ENCODE measurements at regions not wholly inside any gene's neighbourhood (a gene's known extent, or its start where the extent isn't known, plus 50 kb on each side); places are given as distances from the start of the nearest gene placed in this dataset.

DNA sequence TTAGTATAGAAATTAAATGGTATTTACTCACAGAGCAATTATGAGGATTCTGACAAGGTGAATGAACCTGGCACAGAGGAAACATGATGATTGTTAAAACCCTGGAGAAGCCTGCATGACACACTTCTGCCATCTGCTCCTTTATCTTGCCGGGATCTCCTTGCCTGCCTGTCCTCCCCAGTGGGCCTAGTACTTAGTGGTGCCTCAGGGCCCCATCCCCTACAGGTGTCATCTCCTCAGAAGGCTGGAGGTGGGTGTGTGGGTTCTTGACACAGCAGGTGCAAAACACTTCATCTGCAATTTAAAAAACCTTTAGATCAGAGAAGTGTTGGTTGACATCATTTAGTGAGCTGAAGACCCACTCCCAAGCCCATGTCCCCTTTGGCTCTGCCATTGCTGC is 261.2 kb downstream of the ADRA2A start:
- 80 to 88% (median 85%) methylated on average over 1 of the region's 1 CpG for WGBS, 3 donors
- ATAC-seq: no peak
- no peak for DNase-seq
- H3K27ac ChIP-seq: no peak overlapping the region
- no peaks in the 10 kb centered on the region for H3K9me3 ChIP-seq
- no peaks in the 10 kb centered on the region for H3K27me3 ChIP-seq (ENCODE audit: insufficient read depth in 3 of 3, low read length in 2 of 3)
- no peaks in the 10 kb centered on the region for H3K4me1 ChIP-seq
- no peak overlapping the region for H3K4me3 ChIP-seq
- intact Hi-C loops (cut with DNase I): no loop called here
- TF ChIP-seq, protein P1, sequence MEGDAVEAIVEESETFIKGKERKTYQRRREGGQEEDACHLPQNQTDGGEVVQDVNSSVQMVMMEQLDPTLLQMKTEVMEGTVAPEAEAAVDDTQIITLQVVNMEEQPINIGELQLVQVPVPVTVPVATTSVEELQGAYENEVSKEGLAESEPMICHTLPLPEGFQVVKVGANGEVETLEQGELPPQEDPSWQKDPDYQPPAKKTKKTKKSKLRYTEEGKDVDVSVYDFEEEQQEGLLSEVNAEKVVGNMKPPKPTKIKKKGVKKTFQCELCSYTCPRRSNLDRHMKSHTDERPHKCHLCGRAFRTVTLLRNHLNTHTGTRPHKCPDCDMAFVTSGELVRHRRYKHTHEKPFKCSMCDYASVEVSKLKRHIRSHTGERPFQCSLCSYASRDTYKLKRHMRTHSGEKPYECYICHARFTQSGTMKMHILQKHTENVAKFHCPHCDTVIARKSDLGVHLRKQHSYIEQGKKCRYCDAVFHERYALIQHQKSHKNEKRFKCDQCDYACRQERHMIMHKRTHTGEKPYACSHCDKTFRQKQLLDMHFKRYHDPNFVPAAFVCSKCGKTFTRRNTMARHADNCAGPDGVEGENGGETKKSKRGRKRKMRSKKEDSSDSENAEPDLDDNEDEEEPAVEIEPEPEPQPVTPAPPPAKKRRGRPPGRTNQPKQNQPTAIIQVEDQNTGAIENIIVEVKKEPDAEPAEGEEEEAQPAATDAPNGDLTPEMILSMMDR (IDR thresholded peaks at IDR 0.05): no peak
- H3K36me3 ChIP-seq (ENCODE audit: insufficient read depth in 1 of 2, low read depth in 1 of 2): no peaks in the 10 kb centered on the region

DNA sequence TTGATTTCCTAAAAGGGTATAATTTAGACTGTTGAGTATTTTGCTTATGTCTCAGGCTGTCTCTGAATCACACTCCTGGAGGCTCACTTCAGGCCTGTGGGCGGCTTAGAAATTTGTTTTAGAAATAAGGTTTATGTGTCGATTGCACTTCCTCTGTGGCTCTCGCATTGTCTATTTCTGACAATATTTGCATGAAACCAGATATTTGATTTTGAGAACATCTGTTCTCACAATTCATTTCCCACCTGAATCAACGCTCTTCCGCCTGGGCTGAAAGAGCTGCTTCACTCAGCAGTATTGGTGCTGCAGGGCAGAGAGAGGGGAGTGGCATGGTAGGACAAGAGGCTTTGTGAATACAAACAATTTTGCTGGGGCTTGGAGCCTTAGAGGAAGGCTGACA is 262.0 kb downstream of the ADRA2A start:
- TF ChIP-seq, protein P1 (IDR thresholded peaks at IDR 0.05): no peak
- ATAC-seq (no peak), DNase-seq (no peak)
- no peaks in the 10 kb centered on the region for H3K4me1 ChIP-seq
- H3K4me3 ChIP-seq: no peak overlapping the region
- H3K27me3 ChIP-seq (ENCODE audit: insufficient read depth in 3 of 3, low read length in 2 of 3): no peaks in the 10 kb centered on the region
- 90 to 95% (median 92%) methylated on average over 5 of the region's 5 CpGs for WGBS, 3 donors
- intact Hi-C loops (cut with DNase I): no loop called here
- no peaks in the 10 kb centered on the region for H3K36me3 ChIP-seq (ENCODE audit: insufficient read depth in 1 of 2, low read depth in 1 of 2)
- H3K9me3 ChIP-seq: no peaks in the 10 kb centered on the region
- H3K27ac ChIP-seq: no peak overlapping the region

DNA sequence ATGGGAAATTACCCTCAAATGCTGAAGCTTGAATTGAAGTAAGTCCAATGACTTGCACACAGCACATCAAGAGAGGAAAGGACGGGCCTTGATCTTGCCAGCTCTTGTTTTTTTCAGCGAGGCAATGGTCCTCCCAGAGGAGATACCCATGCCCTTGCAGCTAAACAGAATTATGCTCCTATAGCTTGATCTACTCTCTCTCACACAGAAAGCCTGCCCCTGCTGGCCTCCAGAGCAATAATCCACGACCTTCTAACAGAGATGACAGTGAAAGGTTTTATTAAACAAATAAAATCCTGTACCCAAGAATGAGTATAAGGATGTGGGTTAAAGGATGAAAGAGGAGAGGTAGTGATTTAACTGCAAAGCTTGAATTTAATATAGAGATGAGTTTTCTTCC is 268.0 kb downstream of the ADRA2A start:
- 36 to 52% (median 39%) methylated on average over 3 of the region's 3 CpGs for WGBS, 3 donors
- TF ChIP-seq, protein P1 (IDR thresholded peaks at IDR 0.05): no peak
- Histone ChIP-seq H3K4me1 (no peaks in the 10 kb centered on the region), H3K36me3 (ENCODE audit: insufficient read depth in 1 of 2, low read depth in 1 of 2) (no peaks in the 10 kb centered on the region), H3K4me3 (no peak overlapping the region), H3K27me3 (ENCODE audit: insufficient read depth in 3 of 3, low read length in 2 of 3) (no peaks in the 10 kb centered on the region), H3K27ac (no peak overlapping the region), H3K9me3 (no peaks in the 10 kb centered on the region)
- no peak for ATAC-seq
- no peak for DNase-seq
- intact Hi-C loops (cut with DNase I): no loop called here

DNA sequence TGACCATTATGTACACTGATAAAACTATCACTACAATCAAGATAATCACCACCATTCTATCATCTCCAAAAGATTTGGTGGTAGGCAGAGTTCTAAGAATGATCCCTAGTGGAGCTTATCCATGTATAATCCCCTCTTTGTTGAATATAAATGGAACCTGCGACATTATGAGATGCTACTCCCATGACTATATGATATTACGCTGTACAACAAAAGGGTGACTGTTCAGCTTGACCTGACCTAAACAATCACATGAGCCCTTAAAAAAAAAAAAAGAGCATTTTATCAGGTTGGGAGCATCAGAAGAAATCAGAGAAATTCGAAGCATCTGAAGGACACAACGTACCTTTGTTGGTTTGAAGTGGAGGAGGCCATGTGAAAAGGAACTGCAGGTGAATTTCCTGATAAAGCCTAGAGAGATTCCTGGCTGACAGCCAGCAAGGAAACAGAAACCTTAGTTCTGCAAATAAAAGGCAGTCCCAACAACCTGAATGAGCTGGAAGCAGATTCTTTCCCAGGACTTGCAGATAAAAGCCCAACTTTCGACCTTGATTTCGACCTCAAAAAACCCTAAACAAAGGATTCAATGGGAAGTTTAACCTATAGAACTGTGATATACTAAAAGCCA is 270.7 kb downstream of the ADRA2A start:
- Histone ChIP-seq H3K4me1 (no peaks in the 10 kb centered on the region), H3K27me3 (ENCODE audit: insufficient read depth in 3 of 3, low read length in 2 of 3) (peaks cover 0 to 2% (median 0%) of the 10 kb centered on the region in 3 donors), H3K36me3 (ENCODE audit: insufficient read depth in 1 of 2, low read depth in 1 of 2) (no peaks in the 10 kb centered on the region), H3K9me3 (no peaks in the 10 kb centered on the region), H3K4me3 (no peak overlapping the region), H3K27ac (no peak overlapping the region)
- DNase-seq (no peak), ATAC-seq (no peak)
- TF ChIP-seq, protein P1 (IDR thresholded peaks at IDR 0.05): no peak
- 74 to 83% (median 82%) methylated on average over 6 of the region's 6 CpGs for WGBS, 3 donors
- intact Hi-C loops (cut with DNase I): no loop called here

DNA sequence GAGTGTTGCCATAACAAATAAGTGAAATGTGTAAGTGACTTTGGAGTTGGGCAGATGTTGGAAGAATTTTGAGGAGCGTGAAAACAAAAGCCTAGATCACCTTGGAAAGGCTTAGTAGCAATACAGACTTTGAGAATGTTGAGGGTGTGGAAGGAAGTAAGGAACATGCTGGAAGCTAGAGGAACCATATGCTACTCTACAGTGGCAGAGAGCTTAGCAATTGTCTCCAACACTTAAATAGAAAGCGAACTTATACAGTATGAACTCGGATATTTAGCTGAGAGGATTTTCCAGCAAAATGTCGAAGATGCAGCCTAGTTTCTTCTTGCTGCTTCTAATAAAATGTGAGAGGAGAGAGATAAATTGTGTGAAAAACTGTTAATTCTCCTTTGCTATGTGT is 271.2 kb downstream of the ADRA2A start:
- DNase-seq: no peak
- TF ChIP-seq, protein P1 (IDR thresholded peaks at IDR 0.05): no peak

More for the DNA sequence above, 271.2 kb downstream of the ADRA2A start:
- no peak for ATAC-seq
- no peaks in the 10 kb centered on the region for H3K36me3 ChIP-seq (ENCODE audit: insufficient read depth in 1 of 2, low read depth in 1 of 2)
- intact Hi-C loops (cut with DNase I): no loop called here
- H3K27ac ChIP-seq: no peak overlapping the region
- H3K4me3 ChIP-seq: no peak overlapping the region
- peaks cover 0 to 4% (median 0%) of the 10 kb centered on the region in 3 donors for H3K27me3 ChIP-seq (ENCODE audit: insufficient read depth in 3 of 3, low read length in 2 of 3)
- H3K4me1 ChIP-seq: no peaks in the 10 kb centered on the region
- WGBS, 3 donors: 86 to 89% (median 88%) methylated on average over 4 of the region's 4 CpGs
- no peaks in the 10 kb centered on the region for H3K9me3 ChIP-seq
